ENCODE measurements at regions not wholly inside any gene's neighbourhood (a gene's known extent, or its start where the extent isn't known, plus 50 kb on each side); places are given as distances from the start of the nearest gene placed in this dataset.

- no peak for DNase-seq (ENCODE audit: low read depth)
- in situ Hi-C loops (cut with HindIII; ENCODE audit: low pct_unique_long_range_greater_than_20kb, low sequenced_read_pairs) = no loop called here
These were observed 579.4 kb upstream of the ZFP42 start for GRCh38 chr4:187416216-187416615.

DNA sequence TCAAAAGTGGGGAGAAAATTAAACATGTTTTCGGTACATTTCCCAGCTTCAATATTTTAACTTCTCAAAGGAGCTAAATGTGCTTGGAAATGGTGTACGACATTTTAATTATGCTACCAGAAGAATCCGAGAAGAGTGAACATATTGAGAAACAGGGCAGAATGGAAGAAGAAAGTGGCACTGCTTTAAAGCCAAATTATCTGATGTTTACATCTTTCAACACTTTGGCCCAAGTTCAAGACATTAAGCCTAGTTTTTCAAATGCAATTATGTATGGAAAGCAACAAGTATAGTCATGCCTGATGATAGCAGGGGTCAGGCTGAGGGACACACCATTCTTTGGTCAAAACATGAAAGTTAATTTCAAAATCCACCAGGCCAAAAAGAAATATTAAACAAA, 577.9 kb upstream of the ZFP42 start:
- in situ Hi-C loops (cut with HindIII; ENCODE audit: low pct_unique_long_range_greater_than_20kb, low sequenced_read_pairs) = no loop called here
- DNase-seq (ENCODE audit: low read depth) = no peak

- DNase-seq (ENCODE audit: low read depth) = no peak
- in situ Hi-C loops (cut with HindIII; ENCODE audit: low pct_unique_long_range_greater_than_20kb, low sequenced_read_pairs) = no loop called here
These were observed 572.9 kb upstream of the ZFP42 start for GRCh38 chr4:187422655-187423054.

- no peak for DNase-seq (ENCODE audit: low read depth)
- in situ Hi-C loops (cut with HindIII; ENCODE audit: low pct_unique_long_range_greater_than_20kb, low sequenced_read_pairs) = no loop called here
These were observed 570.9 kb upstream of the ZFP42 start for GRCh38 chr4:187424636-187425035.

DNA sequence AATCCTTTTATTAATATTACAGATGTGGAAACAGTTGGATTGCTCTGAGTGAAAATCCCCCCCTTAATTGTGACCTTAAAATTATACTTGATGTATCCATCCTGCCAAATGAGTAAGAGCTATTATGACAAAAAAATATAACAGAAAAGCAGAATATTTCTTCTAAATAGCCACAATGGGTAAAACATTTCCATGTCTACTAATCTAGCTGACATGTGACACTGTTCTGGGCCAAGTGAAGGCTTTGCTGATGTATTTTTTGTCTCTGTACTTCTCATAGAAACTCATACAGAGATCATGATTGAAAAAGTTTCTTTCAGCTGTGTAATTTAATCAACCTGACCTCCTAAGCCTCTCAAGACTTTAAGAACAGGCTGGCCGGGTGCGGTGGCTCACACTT, 569.1 kb upstream of the ZFP42 start:
- no peak for DNase-seq (ENCODE audit: low read depth)
- in situ Hi-C loops (cut with HindIII; ENCODE audit: low pct_unique_long_range_greater_than_20kb, low sequenced_read_pairs) = no loop called here

DNA sequence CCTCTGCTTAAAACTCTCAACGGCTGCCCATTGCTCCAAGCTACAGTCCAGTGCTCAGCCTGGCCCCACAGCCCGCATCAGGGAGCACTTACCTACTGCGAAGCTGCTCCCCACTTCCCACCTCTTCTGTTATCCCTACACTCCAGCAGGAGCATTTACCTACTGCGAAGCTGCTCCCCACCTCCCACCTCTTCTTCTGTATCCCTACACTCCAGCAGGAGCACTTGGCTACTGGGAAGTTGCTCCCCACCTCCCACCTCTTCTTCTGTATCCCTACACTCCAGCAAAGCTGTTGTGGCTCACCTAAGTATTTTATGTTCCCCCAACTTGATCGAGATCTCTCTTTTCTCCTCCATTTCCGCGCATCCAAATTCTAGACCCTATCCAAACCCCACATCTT, 563.3 kb upstream of the ZFP42 start:
- DNase-seq (ENCODE audit: low read depth) = no peak
- in situ Hi-C loops (cut with HindIII; ENCODE audit: low pct_unique_long_range_greater_than_20kb, low sequenced_read_pairs) = no loop called here

GRCh38 chr4:187433141-187433540, 562.4 kb upstream of the ZFP42 start:
- no peak for DNase-seq (ENCODE audit: low read depth)
- in situ Hi-C loops (cut with HindIII; ENCODE audit: low pct_unique_long_range_greater_than_20kb, low sequenced_read_pairs) = no loop called here

DNA sequence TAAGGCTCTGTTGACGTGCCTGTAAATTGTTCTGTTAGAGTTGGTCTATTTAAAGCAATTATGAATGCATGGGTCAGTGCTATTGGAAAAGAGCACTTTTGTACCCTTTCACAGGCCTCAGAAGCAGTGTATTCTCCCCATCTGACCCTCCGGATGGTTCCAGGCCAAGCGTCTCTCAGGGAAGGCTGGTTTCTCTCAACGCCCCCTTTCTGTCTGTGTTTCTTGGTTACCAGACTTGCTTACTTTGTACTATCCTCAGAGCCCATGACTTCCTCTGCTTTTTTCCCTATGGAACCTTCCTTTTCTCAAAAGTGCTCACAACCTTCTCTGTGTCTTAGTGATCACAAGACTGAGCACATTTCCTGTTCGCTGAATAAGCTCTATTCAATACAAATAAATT, 559.3 kb upstream of the ZFP42 start:
- in situ Hi-C loops (cut with HindIII; ENCODE audit: low pct_unique_long_range_greater_than_20kb, low sequenced_read_pairs) = no loop called here
- DNase-seq (ENCODE audit: low read depth) = no peak

- in situ Hi-C loops (cut with HindIII; ENCODE audit: low pct_unique_long_range_greater_than_20kb, low sequenced_read_pairs) = no loop called here
- DNase-seq (ENCODE audit: low read depth) = peak; percentile 18
These were observed 551.5 kb upstream of the ZFP42 start for GRCh38 chr4:187444061-187444460.

DNA sequence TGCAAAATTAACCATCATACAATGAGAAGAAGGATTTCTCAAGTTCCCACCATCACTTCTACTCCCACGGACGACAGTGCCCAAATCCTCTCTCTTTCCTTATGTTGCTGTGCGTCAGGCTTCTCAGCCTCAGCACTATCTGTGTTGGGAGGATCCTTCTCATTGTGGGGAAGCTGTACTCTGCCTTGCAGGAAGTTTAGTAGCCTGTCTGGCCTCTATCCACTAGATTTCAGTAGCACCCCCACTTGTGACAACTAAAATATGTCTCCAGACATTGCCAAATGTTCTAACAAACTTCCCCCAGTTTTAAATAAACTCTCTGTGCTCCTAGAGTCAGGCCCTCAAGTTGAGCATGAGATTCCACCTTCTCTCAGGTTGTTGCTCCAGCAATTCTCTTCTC, 545.9 kb upstream of the ZFP42 start:
- no peak for DNase-seq (ENCODE audit: low read depth)
- in situ Hi-C loops (cut with HindIII; ENCODE audit: low pct_unique_long_range_greater_than_20kb, low sequenced_read_pairs) = no loop called here

DNA sequence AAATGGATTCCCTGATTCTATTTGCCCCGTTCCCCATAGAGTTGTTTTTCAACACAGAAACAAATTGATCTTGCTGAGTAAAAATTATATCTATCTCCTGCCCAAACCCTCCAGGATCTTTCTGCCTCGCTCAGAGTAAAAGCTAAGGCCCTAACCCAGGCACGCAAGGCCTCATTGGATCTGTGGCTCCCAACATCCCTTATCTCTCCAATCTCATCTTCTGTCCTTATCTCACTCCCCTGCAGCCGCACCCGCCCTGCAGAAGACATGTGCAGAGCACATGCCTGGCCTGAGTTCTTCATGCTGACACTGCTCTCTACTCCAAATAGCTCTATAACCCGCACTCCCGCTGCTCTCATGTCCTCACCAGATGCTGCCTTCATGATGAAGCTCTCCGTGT, 543.8 kb upstream of the ZFP42 start:
- in situ Hi-C loops (cut with HindIII; ENCODE audit: low pct_unique_long_range_greater_than_20kb, low sequenced_read_pairs) = no loop called here
- no peak for DNase-seq (ENCODE audit: low read depth)

DNA sequence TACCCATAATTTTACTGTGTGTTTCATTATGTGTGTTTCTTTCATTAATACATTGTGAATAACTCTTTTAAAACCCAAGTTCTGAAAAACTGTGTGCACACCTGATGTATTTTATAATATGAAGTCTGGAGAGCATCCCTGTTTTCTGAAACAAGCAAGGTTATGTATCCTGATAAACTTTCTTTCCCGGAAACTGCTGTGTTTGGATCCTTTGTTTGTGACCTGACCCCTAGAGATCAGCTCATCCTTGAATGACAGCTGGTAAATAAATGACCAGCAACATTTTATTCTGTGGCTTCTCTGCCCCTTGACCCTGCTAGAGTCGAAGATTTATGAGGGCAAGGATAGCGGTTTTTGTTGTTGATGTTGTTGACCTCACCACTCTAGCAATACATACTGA, 535.6 kb upstream of the ZFP42 start:
- in situ Hi-C loops (cut with HindIII; ENCODE audit: low pct_unique_long_range_greater_than_20kb, low sequenced_read_pairs) = no loop called here
- DNase-seq (ENCODE audit: low read depth) = no peak

DNA sequence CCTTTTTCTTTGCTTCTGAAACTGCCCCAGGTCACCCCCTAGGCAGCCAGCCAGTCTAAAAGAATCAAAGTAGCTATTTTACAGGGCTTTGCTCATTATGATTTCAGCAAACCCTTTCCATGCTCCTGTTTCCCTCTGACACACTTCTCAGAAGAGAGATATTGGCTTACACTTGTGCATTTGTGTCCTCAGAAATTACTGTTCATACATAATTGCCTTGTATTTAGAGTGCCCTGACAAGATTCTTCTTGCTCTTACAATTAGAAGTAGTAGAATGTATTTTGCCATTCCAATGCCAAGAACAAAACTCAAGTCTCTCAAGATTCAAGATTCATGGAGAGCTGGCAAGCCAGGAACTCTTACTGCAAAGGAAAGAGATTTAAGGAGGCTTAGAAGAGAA, 531.0 kb upstream of the ZFP42 start:
- in situ Hi-C loops (cut with HindIII; ENCODE audit: low pct_unique_long_range_greater_than_20kb, low sequenced_read_pairs) = no loop called here
- DNase-seq (ENCODE audit: low read depth) = no peak

- no peak for DNase-seq (ENCODE audit: low read depth)
- in situ Hi-C loops (cut with HindIII; ENCODE audit: low pct_unique_long_range_greater_than_20kb, low sequenced_read_pairs) = no loop called here
These were observed 528.3 kb upstream of the ZFP42 start for GRCh38 chr4:187467224-187467623.

GRCh38 chr4:187469627-187470026, 525.9 kb upstream of the ZFP42 start:
- no peak for DNase-seq (ENCODE audit: low read depth)
- in situ Hi-C loops (cut with HindIII; ENCODE audit: low pct_unique_long_range_greater_than_20kb, low sequenced_read_pairs) = no loop called here

DNA sequence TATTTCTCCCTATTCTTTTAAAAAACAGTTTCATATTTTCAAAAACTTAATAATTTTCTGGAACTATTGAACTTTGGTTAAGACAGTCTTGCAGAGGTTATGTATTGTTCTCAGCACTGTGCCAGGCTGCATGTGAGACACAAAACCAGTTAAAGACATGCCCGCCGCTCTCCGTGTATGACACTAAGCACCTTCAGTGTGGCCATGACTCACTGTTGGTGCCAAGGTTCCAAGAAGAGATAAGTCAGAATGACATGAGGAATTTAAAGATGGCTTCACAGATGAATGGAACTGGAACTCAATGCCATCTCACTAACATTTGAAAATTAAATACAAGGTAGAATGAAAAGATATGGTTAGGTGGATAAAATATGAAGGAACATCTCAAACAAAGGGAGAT, 525.5 kb upstream of the ZFP42 start:
- no peak for DNase-seq (ENCODE audit: low read depth)
- in situ Hi-C loops (cut with HindIII; ENCODE audit: low pct_unique_long_range_greater_than_20kb, low sequenced_read_pairs) = no loop called here

DNA sequence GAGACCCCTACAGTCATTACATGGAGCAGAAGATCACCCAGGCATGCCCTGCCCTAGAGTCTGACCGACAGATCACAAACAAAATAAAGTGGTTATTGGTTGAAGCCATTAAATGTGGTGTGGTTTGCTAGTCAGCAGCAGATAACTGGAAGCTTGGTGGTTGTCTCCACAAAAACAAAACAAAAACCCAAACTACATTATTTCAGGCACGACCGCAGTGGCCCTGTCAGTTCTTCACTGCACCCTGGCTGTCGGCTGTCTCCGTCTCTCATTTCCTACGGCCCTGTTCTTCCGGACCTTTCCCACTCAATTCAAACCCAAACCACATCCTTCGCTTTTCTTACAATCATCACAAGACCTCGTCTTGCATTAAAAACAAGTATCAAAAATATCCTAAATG, 521.3 kb upstream of the ZFP42 start:
- DNase-seq (ENCODE audit: low read depth) = no peak
- in situ Hi-C loops (cut with HindIII; ENCODE audit: low pct_unique_long_range_greater_than_20kb, low sequenced_read_pairs) = no loop called here

- in situ Hi-C loops (cut with HindIII; ENCODE audit: low pct_unique_long_range_greater_than_20kb, low sequenced_read_pairs) = no loop called here
These were observed 519.7 kb upstream of the ZFP42 start for GRCh38 chr4:187475901-187476300.

DNA sequence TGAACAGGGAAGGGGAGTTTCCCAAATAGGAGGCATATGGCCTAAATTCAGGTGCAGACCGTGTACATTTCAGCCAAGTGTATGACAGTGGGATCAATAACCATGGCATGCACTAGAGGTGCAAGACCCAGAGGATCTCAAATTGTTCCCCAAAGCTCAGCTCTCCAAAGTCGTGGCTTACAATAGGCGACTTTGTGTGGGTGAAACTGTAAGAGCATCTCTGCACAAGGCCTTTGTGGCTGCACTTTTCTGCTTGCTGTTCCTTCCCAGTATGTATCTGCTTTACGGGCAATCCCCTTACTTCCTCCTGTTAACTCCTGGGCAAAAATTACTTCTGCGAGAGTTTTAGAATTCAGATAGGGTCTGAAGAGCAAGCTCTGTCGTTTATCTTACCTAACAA, 518.3 kb upstream of the ZFP42 start:
- DNase-seq (ENCODE audit: low read depth) = no peak
- in situ Hi-C loops (cut with HindIII; ENCODE audit: low pct_unique_long_range_greater_than_20kb, low sequenced_read_pairs) = no loop called here

More at GRCh38 chr4:187475901-187476300, 519.7 kb upstream of the ZFP42 start:
- DNase-seq (ENCODE audit: low read depth) = no peak

- DNase-seq (ENCODE audit: low read depth) = no peak
- in situ Hi-C loops (cut with HindIII; ENCODE audit: low pct_unique_long_range_greater_than_20kb, low sequenced_read_pairs) = no loop called here
These were observed 517.1 kb upstream of the ZFP42 start for GRCh38 chr4:187478292-187479140.

Measured in Caki2 (cell line).